Limb (tissue), 2 donors: ENCODE measurements at regions not wholly inside any gene's neighbourhood (a gene's known extent, or its start where the extent isn't known, plus 50 kb on each side); places are given as distances from the start of the nearest gene placed in this dataset.

Experiments used
- DNase-seq, 2 donors: peaks; one replicate each; pipeline ENCODE4 v3.0.0-alpha.2; 2016; ENCODE audit errors: extremely low spot score in 2 of 2

GRCh38 chr15:60208709-60209108 lies 189.1 kb downstream of the ANXA2 start:
- DNase-seq = peak in 1 of 2 donors; percentile 28

DNA sequence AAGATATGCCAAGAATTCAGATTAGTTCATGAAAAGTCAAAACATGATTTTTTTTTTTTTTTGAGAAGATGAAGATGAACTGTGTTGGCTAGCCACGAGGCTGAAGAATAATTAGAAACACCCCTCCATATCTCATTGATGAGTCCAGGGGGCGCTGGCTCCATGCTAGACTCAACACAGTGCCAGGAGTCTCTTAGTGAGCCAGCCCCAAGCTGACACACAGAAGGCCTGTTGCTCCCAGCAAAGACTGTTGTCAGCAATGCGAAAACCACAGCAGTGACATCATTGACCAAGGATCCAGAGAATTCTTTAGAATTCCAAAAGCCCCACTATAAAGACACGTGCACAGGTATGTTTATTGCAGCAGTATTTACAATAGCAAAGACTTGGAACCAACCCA lies 185.2 kb downstream of the ANXA2 start:
- DNase-seq = no peak

GRCh38 chr15:60213377-60214000 lies 184.3 kb downstream of the ANXA2 start:
- DNase-seq = no peak

- no peak for DNase-seq
Measured at GRCh38 chr15:60214201-60214600, 183.6 kb downstream of the ANXA2 start.

- DNase-seq = no peak
Measured at GRCh38 chr15:60215225-60215963, 182.4 kb downstream of the ANXA2 start.

DNA sequence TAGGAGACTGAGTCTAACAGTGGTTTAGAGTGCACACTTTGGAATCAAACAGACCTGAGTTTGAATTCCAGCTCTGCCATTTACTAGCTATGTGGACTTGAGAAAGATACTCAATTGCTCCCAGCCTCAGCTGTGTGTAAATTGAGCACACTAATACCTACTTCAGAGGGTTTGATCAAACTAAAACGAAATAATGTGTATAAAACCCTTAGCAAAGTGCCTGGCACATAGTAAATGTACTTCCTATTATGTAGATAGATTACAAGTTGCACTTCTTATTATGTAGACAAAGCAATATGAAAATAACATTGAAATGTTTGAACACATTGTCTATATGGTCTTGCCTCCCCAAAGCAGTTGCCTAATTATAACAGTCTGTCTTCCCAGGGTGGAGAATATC lies 180.6 kb downstream of the ANXA2 start:
- no peak for DNase-seq

- no peak for DNase-seq
Measured at GRCh38 chr15:60218256-60218655, 179.5 kb downstream of the ANXA2 start.

- DNase-seq = no peak
Measured at GRCh38 chr15:60219866-60220265, 177.9 kb downstream of the ANXA2 start.

GRCh38 chr15:60221356-60221755 lies 176.4 kb downstream of the ANXA2 start:
- DNase-seq = no peak

DNA sequence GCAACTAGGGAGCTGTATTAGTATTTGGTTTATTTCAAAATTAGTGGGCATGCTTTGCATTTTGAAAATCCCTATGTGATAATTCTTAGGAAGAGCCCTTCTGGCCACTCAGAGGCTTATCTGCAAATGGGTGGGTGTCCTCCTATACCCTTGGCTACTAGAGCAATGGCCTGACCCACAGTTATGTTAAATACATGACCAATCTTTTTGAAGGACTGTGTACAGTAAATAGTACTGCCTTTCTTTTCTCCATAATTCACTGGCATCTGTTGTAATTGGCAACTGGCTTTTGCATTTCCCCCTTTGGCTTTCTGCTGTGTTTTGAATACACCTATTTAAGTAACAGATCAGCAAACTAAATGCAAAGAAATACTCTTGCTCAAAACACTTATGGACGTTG lies 175.4 kb downstream of the ANXA2 start:
- no peak for DNase-seq

- DNase-seq = peak in 1 of 2 donors; percentile 44
Measured at GRCh38 chr15:60223176-60223575, 174.6 kb downstream of the ANXA2 start.

GRCh38 chr15:60226924-60227323 lies 170.9 kb downstream of the ANXA2 start:
- no peak for DNase-seq

DNA sequence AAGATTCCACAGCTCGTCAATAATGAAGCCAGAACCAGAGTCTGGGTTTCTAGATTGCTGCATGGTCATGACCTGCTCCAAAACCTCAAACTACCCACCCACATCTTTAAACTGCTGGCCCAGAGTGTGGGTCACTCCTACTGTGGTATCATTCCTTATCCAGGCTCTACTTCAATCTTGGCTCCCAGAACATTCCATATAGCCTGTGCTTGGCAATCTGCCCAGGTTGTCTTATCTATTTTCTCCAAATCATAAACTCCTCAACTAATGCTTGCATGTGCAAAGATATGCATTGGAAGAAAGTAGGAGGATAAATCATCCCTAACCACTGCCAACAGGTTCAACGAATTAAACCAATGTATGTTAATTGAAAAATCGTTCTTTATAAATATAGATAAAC lies 169.7 kb downstream of the ANXA2 start:
- DNase-seq = no peak

DNA sequence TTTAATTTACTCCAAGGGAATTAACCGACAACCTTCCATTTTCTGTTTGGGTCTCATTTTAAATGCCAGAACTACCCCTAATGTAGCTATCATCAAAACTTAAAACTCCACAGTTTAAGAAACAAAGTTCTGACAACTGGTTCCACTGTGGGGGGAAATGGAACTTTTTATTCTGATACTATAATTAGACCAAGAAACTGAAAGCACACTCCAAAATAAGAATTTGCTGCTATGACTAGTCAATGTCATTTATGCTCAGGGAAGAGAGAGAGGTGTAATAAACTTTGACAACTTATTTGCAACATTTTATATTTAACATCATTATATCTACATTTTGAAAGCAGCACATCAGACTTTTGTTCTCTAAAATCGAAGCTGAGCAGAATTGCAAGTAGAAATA lies 169.2 kb downstream of the ANXA2 start:
- no peak for DNase-seq

GRCh38 chr15:60235951-60236710 lies 161.7 kb downstream of the ANXA2 start:
- DNase-seq = no peak

DNA sequence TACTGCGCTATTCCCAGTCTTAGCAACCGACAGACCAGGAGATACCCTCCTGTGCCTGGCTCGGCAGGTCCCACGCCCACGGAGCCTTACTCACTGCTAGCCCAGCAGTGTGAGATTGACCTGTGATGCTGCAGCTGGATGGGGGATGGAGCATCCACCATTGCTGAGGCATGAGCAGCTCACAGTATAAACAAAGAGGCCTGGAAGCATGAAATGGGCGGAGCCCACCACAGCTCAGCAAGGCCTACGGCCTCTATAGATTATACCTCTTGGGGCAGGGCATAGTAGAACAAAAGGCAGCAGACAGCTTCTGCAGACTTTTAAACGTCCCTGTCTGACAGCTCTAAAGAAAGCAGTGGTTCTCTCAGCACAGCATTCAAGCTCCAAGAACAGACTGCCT lies 160.3 kb downstream of the ANXA2 start:
- DNase-seq = no peak

DNA sequence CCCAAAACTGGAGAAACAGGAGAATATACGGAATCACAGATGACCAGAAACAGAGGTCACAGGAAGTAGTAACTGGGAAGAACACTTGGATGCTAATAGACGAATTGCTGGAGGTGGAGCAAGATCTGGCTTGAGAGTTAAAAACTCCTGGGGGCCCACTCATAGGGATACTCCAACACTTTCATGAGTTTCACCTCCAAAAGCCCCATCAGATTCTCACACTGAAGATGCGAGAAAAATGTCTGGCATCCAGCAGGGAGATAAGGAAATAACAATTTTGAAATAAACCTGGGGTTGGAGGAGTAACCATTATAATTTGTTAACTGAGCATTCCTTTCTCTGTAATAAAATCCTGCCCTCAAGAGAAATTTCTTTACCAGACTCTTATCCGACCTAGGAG lies 154.0 kb downstream of the ANXA2 start:
- DNase-seq = no peak

DNA sequence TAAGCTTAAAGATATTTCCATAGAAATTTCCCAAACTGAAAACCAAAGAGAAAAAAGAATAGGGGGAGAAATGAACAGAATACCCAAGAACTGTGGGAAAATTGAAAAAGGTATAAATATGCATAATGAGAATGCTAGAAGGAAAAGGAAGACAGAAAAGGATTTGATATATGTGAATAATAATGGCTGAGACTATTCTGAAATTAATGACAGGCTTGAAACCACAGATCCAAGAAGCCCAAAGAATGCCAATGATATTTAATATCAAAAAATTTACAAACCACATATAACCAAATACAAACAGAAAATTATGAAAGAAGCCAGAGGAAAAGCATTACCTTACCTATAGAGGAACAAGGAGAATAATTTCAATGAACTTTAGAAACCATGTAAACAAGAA lies 153.0 kb downstream of the ANXA2 start:
- DNase-seq = no peak

- no peak for DNase-seq
Measured at GRCh38 chr15:60250316-60250715, 147.5 kb downstream of the ANXA2 start.

GRCh38 chr15:60251300-60252070 lies 146.3 kb downstream of the ANXA2 start:
- DNase-seq = no peak

DNA sequence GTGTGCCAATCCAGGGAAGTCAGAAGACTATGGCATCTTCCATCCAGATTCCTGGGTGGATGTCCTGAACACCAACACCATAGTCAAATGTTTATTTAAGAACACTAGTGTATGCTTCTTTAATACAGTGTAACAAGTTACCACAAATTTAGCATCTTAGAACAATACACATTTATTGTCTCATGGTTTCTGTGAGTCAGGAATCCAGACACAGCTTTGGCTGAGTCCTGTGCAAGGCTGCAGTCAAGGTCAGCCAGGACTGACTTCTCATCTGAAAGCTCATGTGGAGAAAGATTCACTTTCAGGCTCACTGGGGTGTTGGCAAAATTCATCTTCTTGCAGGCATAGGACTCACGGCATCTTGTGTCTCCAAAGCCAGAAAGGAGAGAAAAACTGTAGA lies 143.4 kb downstream of the ANXA2 start:
- no peak for DNase-seq

GRCh38 chr15:60255390-60255789 lies 142.4 kb downstream of the ANXA2 start:
- no peak for DNase-seq
